Esophagus muscularis mucosa (tissue), 3 donors: ENCODE measurements at regions not wholly inside any gene's neighbourhood (a gene's known extent, or its start where the extent isn't known, plus 50 kb on each side); places are given as distances from the start of the nearest gene placed in this dataset.

Experiments
- CTCF ChIP-seq, 3 experiments: fragments of 200-600 bp in 2 of 3; fragments of 450-650 bp in 1 of 3; sonication (generic) in 2 of 3; IDR thresholded peaks; one replicate each; pipeline ENCODE4 v1.5.1; 2017 to 2019; ENCODE audit warnings: antibody characterized with exemption in 3 of 3, mild to moderate bottlenecking in 2 of 3, moderate library complexity in 1 of 3
- POLR2A ChIP-seq: fragments of 450-650 bp; IDR thresholded peaks from one replicate; pipeline ENCODE4 v1.6.1; 2017; ENCODE audit warnings: antibody characterized with exemption, moderate library complexity, mild to moderate bottlenecking, low read depth

GRCh38 chr2:171217330-171217729 lies 56.6 kb upstream of the TLK1 start:
- TF ChIP-seq CTCF (IDR thresholded peaks at IDR 0.05), result no peak
- TF ChIP-seq POLR2A, result no peak
